ENCODE measurements at regions not wholly inside any gene's neighbourhood (a gene's known extent, or its start where the extent isn't known, plus 50 kb on each side); places are given as distances from the start of the nearest gene placed in this dataset.

- TF ChIP-seq CTCF (IDR thresholded peaks at IDR 0.05) (no peak), POLR2A (IDR thresholded peaks at IDR 0.05) (no peak)
Observed at GRCh38 chr11:97742717-97743116, 1278.0 kb upstream of the CNTN5 start.

Data from esophagus squamous epithelium (tissue), 4 donors.